HG03095 (cell line): ENCODE measurements at regions not wholly inside any gene's neighbourhood (a gene's known extent, or its start where the extent isn't known, plus 50 kb on each side); places are given as distances from the start of the nearest gene placed in this dataset.

ENCODE experiments used
- ATAC-seq: cut with Tn5 transposase; IDR thresholded peaks from one replicate; pipeline ENCODE4 v1.9.1; 2021; ENCODE audit warnings: moderate library complexity; ENCODE audit not compliant: unreplicated experiment

GRCh38 chr18:78650926-78651325 is 328.7 kb upstream of the SALL3 start:
- ATAC-seq = no peak

- no peak for ATAC-seq
Measured at GRCh38 chr18:78652001-78652545, 327.5 kb upstream of the SALL3 start.

- ATAC-seq = no peak
Measured at GRCh38 chr18:78655921-78656320, 323.7 kb upstream of the SALL3 start.

- ATAC-seq = no peak
Measured at GRCh38 chr18:78656346-78656925, 323.2 kb upstream of the SALL3 start.

GRCh38 chr18:78658531-78658930 is 321.1 kb upstream of the SALL3 start:
- no peak for ATAC-seq

- ATAC-seq = no peak
Measured at GRCh38 chr18:78659057-78659456, 320.6 kb upstream of the SALL3 start.

GRCh38 chr18:78659748-78660147 is 319.9 kb upstream of the SALL3 start:
- no peak for ATAC-seq

- ATAC-seq = no peak
Measured at GRCh38 chr18:78660311-78660710, 319.3 kb upstream of the SALL3 start.

- no peak for ATAC-seq
Measured at GRCh38 chr18:78661316-78661715, 318.3 kb upstream of the SALL3 start.

GRCh38 chr18:78662879-78663278 is 316.7 kb upstream of the SALL3 start:
- no peak for ATAC-seq

- ATAC-seq = no peak
Measured at GRCh38 chr18:78664048-78664447, 315.6 kb upstream of the SALL3 start.

- no peak for ATAC-seq
Measured at GRCh38 chr18:78664848-78665247, 314.8 kb upstream of the SALL3 start.

- ATAC-seq = no peak
Measured at GRCh38 chr18:78665644-78666043, 314.0 kb upstream of the SALL3 start.

- no peak for ATAC-seq
Measured at GRCh38 chr18:78666666-78667335, 312.8 kb upstream of the SALL3 start.

- no peak for ATAC-seq
Measured at GRCh38 chr18:78670778-78671391, 308.7 kb upstream of the SALL3 start.

- ATAC-seq = no peak
Measured at GRCh38 chr18:78671551-78671950, 308.1 kb upstream of the SALL3 start.

- ATAC-seq = no peak
Measured at GRCh38 chr18:78672862-78673446, 306.7 kb upstream of the SALL3 start.

- no peak for ATAC-seq
Measured at GRCh38 chr18:78673516-78674321, 305.9 kb upstream of the SALL3 start.

GRCh38 chr18:78675231-78675630 is 304.4 kb upstream of the SALL3 start:
- ATAC-seq = no peak

- no peak for ATAC-seq
Measured at GRCh38 chr18:78676622-78677482, 302.8 kb upstream of the SALL3 start.
